GM12891 (cell line): ENCODE measurements at regions not wholly inside any gene's neighbourhood (a gene's known extent, or its start where the extent isn't known, plus 50 kb on each side); places are given as distances from the start of the nearest gene placed in this dataset.

Experiments
- PAX5 ChIP-seq: IDR thresholded peaks from 2 replicates; pipeline ENCODE4 v1.6.1; 2011; ENCODE audit warnings: low read length, moderate library complexity, mild to moderate bottlenecking; ENCODE audit not compliant: insufficient read depth, severe bottlenecking
- POLR2A ChIP-seq: IDR thresholded peaks from 2 replicates; pipeline ENCODE4 v1.6.1; 2011; ENCODE audit warnings: low read depth, low read length, control low read depth
- POLR2AphosphoS5 ChIP-seq: IDR thresholded peaks from 2 replicates; pipeline ENCODE4 v1.6.1; 2011; ENCODE audit warnings: low read depth, low read length, control low read depth
- POU2F2 ChIP-seq: IDR thresholded peaks from 2 replicates; pipeline ENCODE4 v1.6.1; 2011; ENCODE audit warnings: low read depth, mild to moderate bottlenecking, control low read depth, low read length, moderate library complexity
- SPI1 ChIP-seq: IDR thresholded peaks from 2 replicates; pipeline ENCODE4 v1.6.1; 2011; ENCODE audit warnings: low read depth, low read length, control low read depth
- TAF1 ChIP-seq: IDR thresholded peaks from 2 replicates; pipeline ENCODE4 v1.6.1; 2011; ENCODE audit warnings: low read depth, low read length, control low read depth

DNA sequence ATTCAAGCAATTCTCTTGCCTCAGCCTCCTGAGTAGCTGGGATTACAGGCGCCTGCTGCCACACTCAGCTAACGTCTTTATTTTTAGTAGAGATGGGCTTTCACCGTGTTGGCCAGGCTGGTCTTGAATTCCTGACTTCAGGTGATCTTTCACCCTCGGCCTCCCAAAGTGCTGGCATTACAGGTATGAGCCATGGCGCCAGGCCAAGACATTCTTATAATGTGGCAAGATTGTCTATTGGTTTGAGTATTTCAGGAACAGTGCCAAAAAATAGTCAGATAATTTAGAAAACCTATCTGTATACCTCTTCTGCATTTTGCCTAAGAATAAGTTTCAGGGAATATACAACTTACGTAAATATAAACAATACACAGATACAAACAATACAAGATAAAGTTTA is 136.8 kb downstream of the TMA16 start:
- TF ChIP-seq POU2F2 (no peak), POLR2AphosphoS5 (no peak), POLR2A (no peak), TAF1 (no peak), PAX5 (no peak), SPI1 (no peak)
